Activated CD4-positive, alpha-beta T cell treated with anti-CD3 and anti-CD28 coated beads, Interleukin-2, amount 50 U/mL, for 24 hours (primary cell): ENCODE measurements at regions not wholly inside any gene's neighbourhood (a gene's known extent, or its start where the extent isn't known, plus 50 kb on each side); places are given as distances from the start of the nearest gene placed in this dataset.

ENCODE experiments used
- DNase-seq, 2 donors: peaks; one replicate each; pipeline ENCODE4 v3.0.0-alpha.2; 2020; ENCODE audit warnings: low read depth in 1 of 2, low spot score in 1 of 2

- no peak for DNase-seq
Observed at GRCh38 chr18:77512152-77512551, 262.5 kb downstream of the GALR1 start.

GRCh38 chr18:77517901-77518300 lies 268.3 kb downstream of the GALR1 start:
- DNase-seq = no peak

- DNase-seq = no peak
Observed at GRCh38 chr18:77520767-77521166, 271.1 kb downstream of the GALR1 start.

GRCh38 chr18:77522051-77522675 lies 272.5 kb downstream of the GALR1 start:
- DNase-seq = no peak

- no peak for DNase-seq
Observed at GRCh38 chr18:77524909-77525308, 275.3 kb downstream of the GALR1 start.

GRCh38 chr18:77526962-77527361 lies 277.3 kb downstream of the GALR1 start:
- DNase-seq = no peak

GRCh38 chr18:77528872-77529271 lies 279.2 kb downstream of the GALR1 start:
- DNase-seq = no peak

- DNase-seq = no peak
Observed at GRCh38 chr18:77529492-77530176, 280.0 kb downstream of the GALR1 start.

- DNase-seq = no peak
Observed at GRCh38 chr18:77530732-77531131, 281.1 kb downstream of the GALR1 start.

GRCh38 chr18:77539860-77540259 lies 290.2 kb downstream of the GALR1 start:
- no peak for DNase-seq

- no peak for DNase-seq
Observed at GRCh38 chr18:77544792-77545191, 295.1 kb downstream of the GALR1 start.

GRCh38 chr18:77547757-77548156 lies 298.1 kb downstream of the GALR1 start:
- no peak for DNase-seq

GRCh38 chr18:77548790-77549420 lies 299.3 kb downstream of the GALR1 start:
- no peak for DNase-seq

- no peak for DNase-seq
Observed at GRCh38 chr18:77550625-77551024, 301.0 kb downstream of the GALR1 start.

- no peak for DNase-seq
Observed at GRCh38 chr18:77551055-77551454, 301.4 kb downstream of the GALR1 start.

GRCh38 chr18:77552945-77553344 lies 303.3 kb downstream of the GALR1 start:
- DNase-seq = no peak

GRCh38 chr18:77554061-77554460 lies 304.4 kb downstream of the GALR1 start:
- DNase-seq = no peak

GRCh38 chr18:77557046-77557587 lies 307.5 kb downstream of the GALR1 start:
- no peak for DNase-seq

- DNase-seq = no peak
Observed at GRCh38 chr18:77559274-77559910, 309.7 kb downstream of the GALR1 start.

GRCh38 chr18:77560341-77560992 lies 310.8 kb downstream of the GALR1 start:
- no peak for DNase-seq

- DNase-seq = no peak
Observed at GRCh38 chr18:77566604-77567003, 317.0 kb downstream of the GALR1 start.
